ENCODE measurements at regions not wholly inside any gene's neighbourhood (a gene's known extent, or its start where the extent isn't known, plus 50 kb on each side); places are given as distances from the start of the nearest gene placed in this dataset.

- peaks cover 2% of the 10 kb centered on the region for H3K36me3 Mint-ChIP-seq (ENCODE audit: low read depth, unreplicated experiment)
These were observed 279.0 kb downstream of the CTTN start for GRCh38 chr11:70677232-70677916.

GRCh38 chr11:70678931-70679900 lies 280.9 kb downstream of the CTTN start:
- TF ChIP-seq EZH2 (IDR thresholded peaks at IDR 0.05; ENCODE audit: insufficient read depth, low read length) (no peak), CTCF (IDR thresholded peaks at IDR 0.05; ENCODE audit: insufficient read depth, low read depth, low read length) (no peak)
- no peaks in the 10 kb centered on the region for H3K9me3 ChIP-seq (ENCODE audit: insufficient read depth, low read depth, low read length)
- no peak for DNase-seq (ENCODE audit: low read depth)
- H4K20me1 ChIP-seq (ENCODE audit: insufficient read depth, low read length), result no peaks in the 10 kb centered on the region
- H2AFZ ChIP-seq (ENCODE audit: low read depth, low read length), result no peak overlapping the region
- H3K79me2 ChIP-seq (ENCODE audit: insufficient read depth, low read length), result no peaks in the 10 kb centered on the region
- Mint-ChIP-seq H3K4me1 (ENCODE audit: low read depth, unreplicated experiment) (peaks cover 4% of the 10 kb centered on the region), H3K9me3 (ENCODE audit: unreplicated experiment) (peaks cover 4% of the 10 kb centered on the region), H3K4me3 (ENCODE audit: unreplicated experiment) (no peak overlapping the region), H3K27me3 (ENCODE audit: low read depth, unreplicated experiment) (peaks cover 65% of the 10 kb centered on the region), H3K36me3 (ENCODE audit: low read depth, unreplicated experiment) (peaks cover 4% of the 10 kb centered on the region), H3K27ac (ENCODE audit: unreplicated experiment) (no peak overlapping the region)
- H3K27me3 ChIP-seq (ENCODE audit: insufficient read depth, low read length), result peaks cover 7% of the 10 kb centered on the region
- no peak overlapping the region for H3K4me2 ChIP-seq (ENCODE audit: low read length)
- H3K9ac ChIP-seq (ENCODE audit: low read length), result no peak overlapping the region
- no peak overlapping the region for H3K4me3 ChIP-seq (ENCODE audit: insufficient read depth, low read depth, low read length)
- H3K27ac ChIP-seq (ENCODE audit: low read depth, low read length), result no peak overlapping the region
- H3K4me1 ChIP-seq (ENCODE audit: insufficient read depth, low read length), result no peaks in the 10 kb centered on the region
- H3K36me3 ChIP-seq (ENCODE audit: insufficient read depth, low read length), result no peaks in the 10 kb centered on the region
- no peak for FAIRE-seq

More at GRCh38 chr11:70677232-70677916, 279.0 kb downstream of the CTTN start:
- H3K36me3 ChIP-seq (ENCODE audit: insufficient read depth, low read length), result no peaks in the 10 kb centered on the region
- H3K79me2 ChIP-seq (ENCODE audit: insufficient read depth, low read length), result no peaks in the 10 kb centered on the region
- Mint-ChIP-seq H3K27me3 (ENCODE audit: low read depth, unreplicated experiment) (peaks cover 70% of the 10 kb centered on the region), H3K27ac (ENCODE audit: unreplicated experiment) (no peak overlapping the region), H3K4me1 (ENCODE audit: low read depth, unreplicated experiment) (peaks cover 4% of the 10 kb centered on the region), H3K9me3 (ENCODE audit: unreplicated experiment) (peaks cover 7% of the 10 kb centered on the region), H3K4me3 (ENCODE audit: unreplicated experiment) (no peak overlapping the region)
- H3K27me3 ChIP-seq (ENCODE audit: insufficient read depth, low read length), result peaks cover 7% of the 10 kb centered on the region
- no peaks in the 10 kb centered on the region for H4K20me1 ChIP-seq (ENCODE audit: insufficient read depth, low read length)
- DNase-seq (ENCODE audit: low read depth) (no peak), FAIRE-seq (no peak)
- H3K4me2 ChIP-seq (ENCODE audit: low read length), result no peak overlapping the region
- H3K27ac ChIP-seq (ENCODE audit: low read depth, low read length), result no peak overlapping the region
- no peak for TF ChIP-seq EZH2 (IDR thresholded peaks at IDR 0.05; ENCODE audit: insufficient read depth, low read length)
- no peak for TF ChIP-seq CTCF (IDR thresholded peaks at IDR 0.05; ENCODE audit: insufficient read depth, low read depth, low read length)
- no peak overlapping the region for H3K4me3 ChIP-seq (ENCODE audit: insufficient read depth, low read depth, low read length)
- H3K9ac ChIP-seq (ENCODE audit: low read length), result no peak overlapping the region
- no peaks in the 10 kb centered on the region for H3K4me1 ChIP-seq (ENCODE audit: insufficient read depth, low read length)
- H2AFZ ChIP-seq (ENCODE audit: low read depth, low read length), result no peak overlapping the region
- H3K9me3 ChIP-seq (ENCODE audit: insufficient read depth, low read depth, low read length), result no peaks in the 10 kb centered on the region
